ENCODE measurements at regions not wholly inside any gene's neighbourhood (a gene's known extent, or its start where the extent isn't known, plus 50 kb on each side); places are given as distances from the start of the nearest gene placed in this dataset.

DNA sequence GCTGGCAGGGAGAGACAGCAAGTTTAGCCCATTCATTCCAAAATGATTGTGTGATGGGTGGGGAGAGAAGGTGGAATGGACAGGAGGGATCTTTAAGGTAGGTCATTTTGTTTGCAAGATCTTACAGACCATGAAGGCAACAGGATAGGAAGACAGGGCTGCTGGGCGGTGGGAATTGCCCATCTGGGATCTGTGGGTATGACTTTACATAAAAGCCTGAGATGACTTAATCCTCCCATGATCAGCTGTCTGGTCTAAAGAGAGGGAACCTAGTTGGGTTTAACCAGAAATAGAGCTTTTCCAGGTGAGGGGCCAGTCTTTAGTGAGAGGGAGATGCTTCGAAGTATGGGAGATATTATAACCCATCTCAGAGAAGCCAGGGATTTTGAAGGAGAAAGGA, 153.7 kb downstream of the KLF6 start:
- TF ChIP-seq, protein P1, sequence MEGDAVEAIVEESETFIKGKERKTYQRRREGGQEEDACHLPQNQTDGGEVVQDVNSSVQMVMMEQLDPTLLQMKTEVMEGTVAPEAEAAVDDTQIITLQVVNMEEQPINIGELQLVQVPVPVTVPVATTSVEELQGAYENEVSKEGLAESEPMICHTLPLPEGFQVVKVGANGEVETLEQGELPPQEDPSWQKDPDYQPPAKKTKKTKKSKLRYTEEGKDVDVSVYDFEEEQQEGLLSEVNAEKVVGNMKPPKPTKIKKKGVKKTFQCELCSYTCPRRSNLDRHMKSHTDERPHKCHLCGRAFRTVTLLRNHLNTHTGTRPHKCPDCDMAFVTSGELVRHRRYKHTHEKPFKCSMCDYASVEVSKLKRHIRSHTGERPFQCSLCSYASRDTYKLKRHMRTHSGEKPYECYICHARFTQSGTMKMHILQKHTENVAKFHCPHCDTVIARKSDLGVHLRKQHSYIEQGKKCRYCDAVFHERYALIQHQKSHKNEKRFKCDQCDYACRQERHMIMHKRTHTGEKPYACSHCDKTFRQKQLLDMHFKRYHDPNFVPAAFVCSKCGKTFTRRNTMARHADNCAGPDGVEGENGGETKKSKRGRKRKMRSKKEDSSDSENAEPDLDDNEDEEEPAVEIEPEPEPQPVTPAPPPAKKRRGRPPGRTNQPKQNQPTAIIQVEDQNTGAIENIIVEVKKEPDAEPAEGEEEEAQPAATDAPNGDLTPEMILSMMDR (IDR thresholded peaks at IDR 0.05) = no peak
- TF ChIP-seq POLR2A (IDR thresholded peaks at IDR 0.05) = no peak

All from right lobe of liver (tissue), 4 donors.